IPS-15b (cell line): ENCODE measurements at regions not wholly inside any gene's neighbourhood (a gene's known extent, or its start where the extent isn't known, plus 50 kb on each side); places are given as distances from the start of the nearest gene placed in this dataset.

Experiments
- H3K27me3 ChIP-seq: one replicate; pipeline ENCODE4 v1.6.1; 2013; ENCODE audit warnings: low read length; ENCODE audit not compliant: control insufficient read depth, insufficient read depth
- H3K36me3 ChIP-seq: one replicate; pipeline ENCODE4 v1.6.1; 2013; ENCODE audit warnings: low read length; ENCODE audit not compliant: control insufficient read depth, insufficient read depth
- H3K4me1 ChIP-seq: one replicate; pipeline ENCODE4 v1.6.1; 2013; ENCODE audit warnings: mild to moderate bottlenecking, low read length; ENCODE audit not compliant: control insufficient read depth, insufficient read depth
- H3K4me3 ChIP-seq: one replicate; pipeline ENCODE4 v1.5.1; 2013; ENCODE audit warnings: low read depth, low read length
- H3K9ac ChIP-seq: one replicate; pipeline ENCODE4 v1.6.1; 2013; ENCODE audit warnings: low read depth, mild to moderate bottlenecking, low read length
- H3K9me3 ChIP-seq: one replicate; pipeline ENCODE4 v1.6.1; 2013; ENCODE audit warnings: mild to moderate bottlenecking, low read length; ENCODE audit not compliant: control insufficient read depth, insufficient read depth

DNA sequence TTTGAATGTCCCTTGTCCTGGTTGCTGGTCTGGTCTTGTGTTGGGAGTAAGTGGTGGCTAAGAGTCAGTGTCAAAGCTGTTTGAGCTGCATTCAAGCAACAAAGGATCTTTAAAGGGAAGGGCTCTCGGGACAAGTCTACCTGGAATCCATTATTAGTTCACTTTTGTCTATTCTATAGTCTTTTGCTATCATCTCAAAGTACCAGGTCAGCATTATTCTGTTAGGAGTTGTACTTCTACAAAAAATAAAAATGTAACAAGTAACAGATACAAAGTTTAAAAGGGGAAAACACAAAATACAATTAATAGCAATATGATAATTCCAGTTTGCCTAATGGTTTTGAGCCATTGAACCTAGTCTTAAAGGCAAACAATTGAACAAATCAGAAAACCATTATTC lies 317.9 kb downstream of the ZNF516 start:
- no peak overlapping the region for H3K9ac ChIP-seq
- H3K4me3 ChIP-seq = no peak overlapping the region
- no peaks in the 10 kb centered on the region for H3K4me1 ChIP-seq
- no peaks in the 10 kb centered on the region for H3K9me3 ChIP-seq
- H3K27me3 ChIP-seq = no peaks in the 10 kb centered on the region
- H3K36me3 ChIP-seq = no peaks in the 10 kb centered on the region

DNA sequence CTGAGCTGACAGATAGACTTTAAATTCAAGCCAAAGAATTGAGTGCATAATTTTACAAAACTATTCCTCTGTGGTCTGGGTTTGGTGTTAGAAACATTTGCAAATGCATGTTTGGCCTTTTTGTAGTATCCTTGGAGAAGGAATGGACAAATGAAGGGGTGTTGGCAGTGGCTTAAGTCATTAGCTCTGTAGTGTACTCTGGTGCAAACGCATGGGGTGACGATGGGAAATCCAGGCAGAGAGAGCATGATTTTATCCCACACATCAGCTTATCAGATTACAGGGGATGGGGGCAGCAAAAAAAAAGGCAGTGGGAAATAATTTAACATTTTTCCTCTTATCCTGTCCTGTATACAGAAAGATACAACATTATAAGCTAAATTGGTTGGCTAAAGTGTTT lies 320.6 kb downstream of the ZNF516 start:
- H3K9me3 ChIP-seq = no peaks in the 10 kb centered on the region
- H3K4me1 ChIP-seq = no peaks in the 10 kb centered on the region
- no peaks in the 10 kb centered on the region for H3K36me3 ChIP-seq
- no peak overlapping the region for H3K4me3 ChIP-seq
- no peaks in the 10 kb centered on the region for H3K27me3 ChIP-seq
- H3K9ac ChIP-seq = no peak overlapping the region

DNA sequence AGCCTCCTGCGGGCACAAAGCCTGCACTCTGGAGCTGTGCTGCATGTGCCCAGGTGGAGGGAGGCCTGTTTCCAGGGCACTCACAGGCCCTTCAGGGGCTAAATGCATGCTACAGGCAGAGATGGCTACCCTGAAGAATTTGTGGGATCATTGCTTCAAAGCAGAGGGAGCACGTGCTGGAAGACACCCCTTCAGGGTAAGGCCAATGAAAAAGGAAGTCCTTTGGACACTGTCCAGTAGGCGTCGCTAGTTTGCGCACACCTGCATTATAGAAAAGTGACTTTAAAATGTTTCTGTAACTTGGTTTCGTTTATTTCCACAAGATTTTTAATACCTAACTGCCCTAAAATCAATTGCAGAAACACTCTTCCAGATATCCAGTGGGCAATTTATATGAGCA lies 325.3 kb downstream of the ZNF516 start:
- Histone ChIP-seq H3K4me3 (no peak overlapping the region), H3K9ac (no peak overlapping the region), H3K27me3 (no peaks in the 10 kb centered on the region), H3K4me1 (no peaks in the 10 kb centered on the region), H3K36me3 (no peaks in the 10 kb centered on the region), H3K9me3 (no peaks in the 10 kb centered on the region)

DNA sequence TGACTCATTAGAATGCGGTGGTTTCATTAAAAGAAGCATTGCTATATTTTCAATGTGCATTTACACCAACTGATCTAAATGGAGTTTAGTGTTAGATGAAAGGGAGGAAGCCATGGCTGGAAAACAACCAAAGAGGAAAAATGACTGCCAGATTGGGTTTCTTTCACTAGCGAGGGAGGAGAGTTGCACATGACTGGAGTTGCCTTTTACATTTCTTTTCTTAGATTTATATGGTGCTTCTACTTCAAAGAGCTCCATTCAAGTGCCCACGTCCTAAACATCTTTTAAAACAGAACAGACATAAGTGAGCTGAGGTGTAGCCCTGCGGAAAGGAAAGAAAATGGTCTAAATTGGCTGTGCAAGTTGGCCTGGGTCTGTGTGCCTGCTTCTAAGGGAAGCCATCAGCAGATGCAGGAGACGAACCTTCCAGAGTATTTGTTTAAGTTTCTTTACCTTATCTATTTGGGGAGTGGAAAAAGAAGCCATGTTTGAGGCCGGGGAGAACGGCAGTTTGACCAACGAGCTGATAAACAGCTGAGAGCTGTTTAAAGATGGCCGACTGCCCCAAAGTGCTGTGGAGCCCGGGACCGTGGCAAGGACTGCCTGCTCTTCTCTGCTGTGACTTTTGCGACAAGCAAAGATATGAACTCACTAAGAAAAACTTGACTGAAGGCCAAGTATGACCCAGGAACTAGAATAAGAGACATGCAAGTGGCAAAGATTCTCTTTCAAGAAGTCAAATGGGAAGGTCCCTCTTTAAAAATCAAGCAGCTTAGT lies 327.0 kb downstream of the ZNF516 start:
- no peaks in the 10 kb centered on the region for H3K27me3 ChIP-seq
- no peaks in the 10 kb centered on the region for H3K36me3 ChIP-seq
- no peaks in the 10 kb centered on the region for H3K9me3 ChIP-seq
- no peak overlapping the region for H3K4me3 ChIP-seq
- no peaks in the 10 kb centered on the region for H3K4me1 ChIP-seq
- H3K9ac ChIP-seq = no peak overlapping the region

DNA sequence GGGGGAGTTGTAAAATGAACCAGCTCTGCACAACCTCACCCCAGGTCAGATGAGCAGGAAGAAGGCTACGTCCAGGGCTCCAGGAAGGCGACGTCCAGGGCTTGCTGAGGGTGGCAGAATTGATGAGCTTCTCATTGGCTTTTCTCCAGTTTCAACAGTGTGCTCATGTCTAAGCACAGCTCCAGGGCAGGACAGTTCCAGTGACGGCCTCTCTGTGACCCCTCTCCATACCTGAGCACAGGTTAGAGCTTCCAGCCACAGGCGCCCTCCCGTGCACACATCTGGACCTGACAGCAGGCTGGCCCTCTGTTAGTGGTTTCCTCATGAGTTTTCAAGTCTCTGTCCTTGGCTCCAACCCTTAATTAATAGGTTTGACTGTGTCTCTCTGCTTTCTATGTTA lies 327.6 kb downstream of the ZNF516 start:
- Histone ChIP-seq H3K9ac (no peak overlapping the region), H3K27me3 (no peaks in the 10 kb centered on the region), H3K9me3 (no peaks in the 10 kb centered on the region)

DNA sequence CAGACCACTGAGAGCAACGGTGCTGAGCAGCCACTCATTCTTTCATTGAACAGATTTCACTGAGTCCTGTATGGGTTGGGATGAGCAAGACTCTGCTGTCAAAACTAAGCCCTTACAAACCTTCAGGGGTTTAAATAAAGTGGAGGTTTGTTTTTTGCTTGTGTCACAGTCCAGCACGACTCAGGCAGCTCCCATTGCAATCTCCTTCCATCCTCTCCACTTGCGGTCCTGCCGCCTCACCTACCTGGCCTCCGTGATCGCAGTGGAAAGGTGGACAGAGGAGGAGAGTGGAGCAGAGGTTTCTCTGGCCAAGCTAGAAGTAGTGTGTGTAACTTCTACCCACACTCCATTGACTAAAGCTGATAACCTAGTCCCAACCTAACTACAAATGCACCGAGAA lies 332.2 kb downstream of the ZNF516 start:
- no peaks in the 10 kb centered on the region for H3K36me3 ChIP-seq
- no peaks in the 10 kb centered on the region for H3K27me3 ChIP-seq
- H3K4me3 ChIP-seq = no peak overlapping the region
- no peak overlapping the region for H3K9ac ChIP-seq
- H3K4me1 ChIP-seq = no peaks in the 10 kb centered on the region
- no peaks in the 10 kb centered on the region for H3K9me3 ChIP-seq

More for the DNA sequence above, 327.6 kb downstream of the ZNF516 start:
- H3K4me3 ChIP-seq = no peak overlapping the region
- H3K36me3 ChIP-seq = no peaks in the 10 kb centered on the region
- no peaks in the 10 kb centered on the region for H3K4me1 ChIP-seq

DNA sequence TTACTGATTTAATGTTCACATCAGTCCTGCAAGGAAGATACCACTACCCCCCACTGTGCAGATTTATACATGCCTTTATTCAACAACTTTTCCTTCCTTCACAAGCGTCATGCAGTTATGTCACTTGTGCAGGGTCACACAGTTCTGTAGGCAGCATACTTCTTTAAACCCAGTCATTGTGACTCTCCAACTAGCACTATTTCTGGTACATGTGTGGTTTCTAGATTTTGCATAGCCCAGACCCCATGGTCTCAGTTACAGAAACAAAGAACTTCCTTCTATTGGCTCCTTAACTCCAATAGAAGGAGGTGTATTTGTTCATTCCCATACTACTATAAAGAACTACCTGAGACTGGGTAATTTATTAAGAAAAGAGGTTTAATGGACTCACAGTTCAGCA lies 333.1 kb downstream of the ZNF516 start:
- Histone ChIP-seq H3K4me1 (no peaks in the 10 kb centered on the region), H3K9ac (no peak overlapping the region), H3K36me3 (no peaks in the 10 kb centered on the region), H3K9me3 (no peaks in the 10 kb centered on the region), H3K4me3 (no peak overlapping the region), H3K27me3 (no peaks in the 10 kb centered on the region)

DNA sequence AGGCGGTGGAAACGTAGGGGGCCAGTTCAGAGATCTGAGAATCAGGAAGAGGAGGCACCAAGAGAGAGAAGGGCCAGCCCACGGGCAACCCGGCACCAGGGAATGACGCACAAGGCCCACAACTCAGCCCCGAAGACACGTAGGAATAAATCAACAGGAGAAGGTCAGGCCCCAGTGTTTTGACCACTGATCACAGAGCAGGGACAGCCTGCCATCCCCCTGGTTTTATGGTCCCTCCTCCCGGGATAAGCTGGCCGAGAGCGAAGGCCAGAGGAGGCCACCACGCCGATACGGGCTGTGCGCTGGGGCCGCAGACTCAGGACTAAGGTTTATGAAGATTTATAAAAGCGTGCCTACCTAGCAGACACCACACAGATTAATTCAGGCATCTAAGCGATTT lies 341.4 kb downstream of the ZNF516 start:
- H3K9ac ChIP-seq = no peak overlapping the region
- H3K4me1 ChIP-seq = no peaks in the 10 kb centered on the region
- no peaks in the 10 kb centered on the region for H3K27me3 ChIP-seq
- no peaks in the 10 kb centered on the region for H3K9me3 ChIP-seq
- no peak overlapping the region for H3K4me3 ChIP-seq
- H3K36me3 ChIP-seq = peaks cover 2% of the 10 kb centered on the region

DNA sequence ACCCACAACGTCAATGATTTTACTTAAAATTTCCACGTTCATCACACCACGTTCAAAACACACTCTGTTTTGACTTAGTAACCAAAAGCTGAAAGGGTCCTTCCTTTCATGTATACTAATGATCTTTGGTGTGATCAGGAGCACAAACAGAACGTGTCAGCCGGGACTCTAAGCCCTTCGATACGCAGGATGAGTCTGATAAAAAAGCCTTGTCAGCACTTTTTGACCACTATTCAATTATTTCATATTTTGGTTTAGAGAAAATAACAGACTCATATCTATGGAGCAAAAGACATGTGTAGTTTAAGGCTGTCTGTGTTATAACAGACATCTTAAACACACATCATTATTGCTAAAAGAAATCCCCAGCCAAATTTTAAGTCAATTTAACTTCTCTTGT lies 345.3 kb downstream of the ZNF516 start:
- peaks cover 2% of the 10 kb centered on the region for H3K36me3 ChIP-seq
- no peaks in the 10 kb centered on the region for H3K9me3 ChIP-seq
- H3K27me3 ChIP-seq = no peaks in the 10 kb centered on the region
- H3K9ac ChIP-seq = no peak overlapping the region
- H3K4me1 ChIP-seq = no peaks in the 10 kb centered on the region
- no peak overlapping the region for H3K4me3 ChIP-seq

DNA sequence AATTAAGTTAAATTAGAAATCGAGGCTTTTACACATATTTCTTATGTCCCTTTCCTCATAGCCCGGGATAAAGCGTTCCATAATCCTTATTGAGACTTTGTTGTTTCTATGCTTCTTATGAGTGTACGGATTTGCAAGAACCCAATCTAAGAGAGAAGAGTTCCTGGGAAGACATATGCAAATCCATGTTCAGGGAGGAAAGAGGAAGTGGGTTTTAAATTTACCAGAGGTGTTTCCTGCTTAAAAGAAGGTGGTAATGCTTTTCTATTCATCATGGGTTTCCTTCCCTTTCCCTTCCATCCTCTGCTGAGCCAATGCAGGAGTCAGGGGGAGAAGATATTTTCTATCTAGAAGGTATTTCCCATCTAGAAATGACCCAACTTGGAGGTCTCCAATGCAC lies 345.8 kb downstream of the ZNF516 start:
- no peaks in the 10 kb centered on the region for H3K27me3 ChIP-seq
- no peaks in the 10 kb centered on the region for H3K9me3 ChIP-seq
- no peak overlapping the region for H3K9ac ChIP-seq
- peaks cover 2% of the 10 kb centered on the region for H3K36me3 ChIP-seq
- no peak overlapping the region for H3K4me3 ChIP-seq
- no peaks in the 10 kb centered on the region for H3K4me1 ChIP-seq

DNA sequence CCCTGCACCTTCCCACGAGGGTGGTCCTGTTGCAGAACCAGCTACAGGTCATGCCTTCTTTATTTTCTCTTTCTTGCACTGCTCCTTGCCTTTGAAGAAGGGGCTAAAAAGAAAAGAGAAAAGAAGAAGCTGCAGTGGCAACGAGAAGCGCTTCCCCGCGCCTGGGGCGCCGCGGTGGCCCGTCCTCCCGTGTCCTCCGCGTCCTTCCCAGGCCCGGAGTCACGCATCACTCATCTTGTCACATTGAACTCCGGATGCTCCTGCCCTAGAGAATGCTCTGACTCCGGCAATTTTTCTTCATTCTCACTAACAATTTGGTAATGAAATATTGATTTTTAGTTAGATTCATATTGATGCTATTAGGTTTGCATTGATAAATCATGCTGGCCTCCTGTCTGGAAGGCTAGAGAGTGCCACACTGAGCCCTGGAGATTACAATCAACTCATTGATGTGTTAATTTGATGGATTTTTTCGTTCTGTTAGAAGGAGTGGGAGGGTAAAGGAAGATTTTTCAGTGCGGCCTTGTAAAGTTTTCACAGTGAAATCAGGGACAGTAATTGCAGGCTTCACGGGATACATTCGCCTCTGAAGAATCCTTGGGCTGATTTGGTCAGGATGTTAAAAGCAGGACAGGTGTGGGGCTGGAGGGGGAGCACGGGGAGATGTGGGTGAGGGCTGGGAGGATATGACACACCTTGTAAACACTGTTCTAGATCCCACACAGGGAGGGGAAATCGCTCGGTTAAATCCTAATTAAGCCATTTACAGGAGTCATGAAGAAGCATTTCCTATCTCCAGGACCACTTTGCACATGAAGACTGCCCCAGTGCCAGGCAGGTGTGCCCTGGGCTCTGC lies 349.3 kb downstream of the ZNF516 start:
- Histone ChIP-seq H3K9me3 (no peaks in the 10 kb centered on the region), H3K4me1 (no peaks in the 10 kb centered on the region), H3K9ac (no peak overlapping the region)

DNA sequence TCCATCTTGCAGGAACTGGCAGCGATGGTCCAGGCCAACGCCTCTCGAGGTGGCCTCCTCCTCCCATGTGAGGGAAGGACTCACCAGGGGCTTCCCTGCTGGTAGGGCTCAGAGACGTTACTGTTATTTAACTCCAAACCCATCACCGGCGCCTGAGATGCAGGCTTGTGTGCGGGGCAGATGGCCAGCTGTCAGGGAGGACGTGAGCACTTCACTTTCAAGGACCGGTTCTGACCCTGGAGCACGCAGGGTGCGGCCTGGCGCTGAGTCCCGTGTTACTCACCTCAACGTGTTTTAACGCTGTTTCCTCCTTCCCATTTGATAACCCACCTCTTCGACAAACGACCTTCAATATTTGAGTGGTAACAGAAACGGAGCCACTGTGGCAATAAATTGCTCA lies 350.2 kb downstream of the ZNF516 start:
- Histone ChIP-seq H3K9ac (no peak overlapping the region), H3K4me3 (no peak overlapping the region), H3K36me3 (peaks cover 2% of the 10 kb centered on the region), H3K9me3 (no peaks in the 10 kb centered on the region), H3K27me3 (no peaks in the 10 kb centered on the region), H3K4me1 (no peaks in the 10 kb centered on the region)

More for the DNA sequence above, 349.3 kb downstream of the ZNF516 start:
- Histone ChIP-seq H3K36me3 (peaks cover 2% of the 10 kb centered on the region), H3K27me3 (no peaks in the 10 kb centered on the region), H3K4me3 (no peak overlapping the region)
